GM23338 (cell line): ENCODE measurements at regions not wholly inside any gene's neighbourhood (a gene's known extent, or its start where the extent isn't known, plus 50 kb on each side); places are given as distances from the start of the nearest gene placed in this dataset.
A peak's percentile ranks its signal among the peaks of the same experiment; 100 is the strongest.

Source experiments
- ATAC-seq: fragments of 200-7000 bp; cut with Tn5 transposase; 3 replicates; pipeline ENCODE4 v1.9.1; 2020
- DNase-seq: peaks from one replicate; pipeline ENCODE4 v3.0.0-alpha.2; 2015; ENCODE audit warnings: low spot score
- H2AFZ ChIP-seq: fragments of 200-600 bp; sonication (generic); 2 replicates; pipeline ENCODE4 v1.8.0; 2016; ENCODE audit warnings: antibody characterized with exemption, mild to moderate bottlenecking, moderate library complexity
- H3F3A ChIP-seq: fragments of 200-600 bp; sonication (generic); replicated peaks from 2 replicates; pipeline ENCODE4 v1.8.0; 2017; ENCODE audit warnings: antibody characterized with exemption, mixed run types, low read depth
- H3K27ac ChIP-seq: fragments of 200-600 bp; sonication (generic); 2 replicates; pipeline ENCODE4 v1.6.1; 2016; ENCODE audit warnings: low read depth
- H3K27me3 ChIP-seq: fragments of 200-600 bp; sonication (generic); 2 replicates; pipeline ENCODE4 v1.8.0; 2016; ENCODE audit warnings: mild to moderate bottlenecking, mixed run types, moderate library complexity; ENCODE audit not compliant: insufficient read depth
- H3K36me3 ChIP-seq: fragments of 200-600 bp; sonication (generic); 2 replicates; pipeline ENCODE4 v1.8.0; 2016; ENCODE audit warnings: mild to moderate bottlenecking; ENCODE audit not compliant: insufficient read depth
- H3K4me1 ChIP-seq: fragments of 200-600 bp; sonication (generic); 2 replicates; pipeline ENCODE4 v1.8.0; 2016; ENCODE audit warnings: mild to moderate bottlenecking, moderate library complexity; ENCODE audit not compliant: insufficient read depth
- H3K4me2 ChIP-seq: fragments of 200-600 bp; sonication (generic); 2 replicates; pipeline ENCODE4 v1.7.1; 2017; ENCODE audit warnings: mixed run types
- H3K4me3 ChIP-seq: fragments of 200-600 bp; sonication (generic); 2 replicates; pipeline ENCODE4 v1.6.1; 2016; ENCODE audit warnings: mixed run types
- H3K79me2 ChIP-seq: fragments of 200-600 bp; sonication (generic); replicated peaks from 2 replicates; pipeline ENCODE4 v1.8.0; 2017; ENCODE audit warnings: mild to moderate bottlenecking; ENCODE audit not compliant: insufficient read depth
- H3K9me2 ChIP-seq: fragments of 200-600 bp; sonication (generic); 2 replicates; pipeline ENCODE4 v1.8.0; 2017; ENCODE audit not compliant: insufficient read depth
- H4K20me1 ChIP-seq: fragments of 200-600 bp; sonication (generic); replicated peaks from 2 replicates; pipeline ENCODE4 v1.8.0; 2017; ENCODE audit warnings: mild to moderate bottlenecking; ENCODE audit not compliant: insufficient read depth
- H3K27ac Mint-ChIP-seq: 2 replicates; pipeline ENCODE4 v1.8.0; 2020; ENCODE audit warnings: inconsistent platforms, mild to moderate bottlenecking, moderate library complexity, mixed read lengths
- H3K27me3 Mint-ChIP-seq: 3 replicates; pipeline ENCODE4 v1.8.0; 2022; ENCODE audit warnings: low read depth, mild to moderate bottlenecking, moderate library complexity, mixed read lengths, inconsistent platforms; ENCODE audit not compliant: insufficient read depth, poor library complexity
- H3K36me3 Mint-ChIP-seq: 3 replicates; pipeline ENCODE4 v1.8.0; 2021; ENCODE audit warnings: low read depth, mild to moderate bottlenecking, inconsistent platforms, moderate library complexity, mixed read lengths
- H3K4me1 Mint-ChIP-seq: 3 replicates; pipeline ENCODE4 v1.8.0; 2020; ENCODE audit warnings: mild to moderate bottlenecking, inconsistent platforms, mixed read lengths
- H3K4me3 Mint-ChIP-seq: 3 replicates; pipeline ENCODE4 v1.8.0; 2021; ENCODE audit warnings: moderate library complexity, mild to moderate bottlenecking, inconsistent platforms, mixed read lengths
- H3K9me3 Mint-ChIP-seq: 3 replicates; pipeline ENCODE4 v1.8.0; 2020; ENCODE audit warnings: moderate library complexity, mild to moderate bottlenecking, inconsistent platforms, mixed read lengths
- CREB1 ChIP-seq: fragments of 250-450 bp; sonication (Bioruptor Pico); IDR thresholded peaks from 2 replicates; pipeline ENCODE4 v1.5.0; 2020; ENCODE audit warnings: low read depth, mild to moderate bottlenecking, moderate library complexity
- CTCF ChIP-seq, 2 experiments: fragments of 200-600 bp in 1 of 2; sonication (generic) in 1 of 2; conservative IDR thresholded peaks; 2 replicates each; pipeline versions ENCODE4 v1.5.1 to v1.6.1; 2016 to 2017; ENCODE audit warnings: antibody characterized with exemption in 2 of 2, low read depth in 2 of 2, mild to moderate bottlenecking in 2 of 2, moderate library complexity in 1 of 2
- EZH2 ChIP-seq: fragments of 200-600 bp; sonication (generic); IDR thresholded peaks from one replicate; pipeline ENCODE4 v1.8.0; 2017; ENCODE audit warnings: antibody characterized with exemption, mild to moderate bottlenecking, low read depth; ENCODE audit not compliant: unreplicated experiment
- EZH2phosphoT487 ChIP-seq: fragments of 200-600 bp; sonication (generic); IDR thresholded peaks from one replicate; pipeline ENCODE4 v1.8.1; 2018; ENCODE audit warnings: antibody characterized with exemption; ENCODE audit not compliant: unreplicated experiment
- JUNB ChIP-seq: IDR thresholded peaks from one replicate; pipeline ENCODE4 v1.6.1; 2016; ENCODE audit warnings: antibody characterized with exemption; ENCODE audit not compliant: unreplicated experiment
- NANOG ChIP-seq: IDR thresholded peaks from 2 replicates; pipeline ENCODE4 v1.6.1; 2016; ENCODE audit warnings: antibody characterized with exemption, borderline replicate concordance
- POLR2AphosphoS5 ChIP-seq: IDR thresholded peaks from 2 replicates; pipeline ENCODE4 v1.6.1; 2016; ENCODE audit warnings: antibody characterized with exemption, low read depth
- STAT1 ChIP-seq: IDR thresholded peaks from one replicate; pipeline ENCODE4 v1.6.1; 2016; ENCODE audit warnings: antibody characterized with exemption; ENCODE audit not compliant: unreplicated experiment
- ZNF114 ChIP-seq: fragments of 250-450 bp; sonication (Bioruptor Pico); IDR thresholded peaks from 2 replicates; pipeline ENCODE4 v1.5.0; 2020; ENCODE audit warnings: mild to moderate bottlenecking, moderate library complexity
- ZNF331 ChIP-seq: fragments of 250-450 bp; sonication (Bioruptor Pico); IDR thresholded peaks from 2 replicates; pipeline ENCODE4 v1.5.0; 2020; ENCODE audit warnings: low read depth, mild to moderate bottlenecking, moderate library complexity
- TF ChIP-seq, protein P1 (sequence below): IDR thresholded peaks from one replicate; pipeline ENCODE4 v1.6.1; 2018; ENCODE audit warnings: antibody characterized with exemption; ENCODE audit not compliant: unreplicated experiment
- TF ChIP-seq, protein P2 (sequence below): fragments of 250-450 bp; sonication (Bioruptor Pico); IDR thresholded peaks from 2 replicates; pipeline ENCODE4 v1.5.0; 2020; ENCODE audit warnings: mild to moderate bottlenecking, moderate library complexity
- TF ChIP-seq, protein P3 (sequence below): IDR thresholded peaks from 2 replicates; pipeline ENCODE4 v1.6.1; 2016; ENCODE audit warnings: antibody characterized with exemption

- no peak overlapping the region for H3K27ac ChIP-seq
- H3K27ac Mint-ChIP-seq, result peak overlapping the region; percentile 40; the same call in 1 of the 2 replicates
- DNase-seq, result peak; percentile 19
Measured at GRCh38 chr12:115519359-115519758, 758.1 kb downstream of the MED13L start.

More at GRCh38 chr12:115519359-115519758, 758.1 kb downstream of the MED13L start:
- no peaks in the 10 kb centered on the region for H4K20me1 ChIP-seq
- TF ChIP-seq POLR2AphosphoS5 (no peak), EZH2 (no peak), CREB1 (CRISPR knock-in tag) (no peak), STAT1 (no peak), ZNF114 (CRISPR knock-in tag) (no peak), JUNB (no peak), CTCF (conservative IDR thresholded peaks at IDR 0.05; ENCODE audit: low read depth in 2 of 2) (no peak), ZNF331 (CRISPR knock-in tag) (no peak), NANOG (no peak), EZH2phosphoT487 (no peak)
- TF ChIP-seq, protein P1, sequence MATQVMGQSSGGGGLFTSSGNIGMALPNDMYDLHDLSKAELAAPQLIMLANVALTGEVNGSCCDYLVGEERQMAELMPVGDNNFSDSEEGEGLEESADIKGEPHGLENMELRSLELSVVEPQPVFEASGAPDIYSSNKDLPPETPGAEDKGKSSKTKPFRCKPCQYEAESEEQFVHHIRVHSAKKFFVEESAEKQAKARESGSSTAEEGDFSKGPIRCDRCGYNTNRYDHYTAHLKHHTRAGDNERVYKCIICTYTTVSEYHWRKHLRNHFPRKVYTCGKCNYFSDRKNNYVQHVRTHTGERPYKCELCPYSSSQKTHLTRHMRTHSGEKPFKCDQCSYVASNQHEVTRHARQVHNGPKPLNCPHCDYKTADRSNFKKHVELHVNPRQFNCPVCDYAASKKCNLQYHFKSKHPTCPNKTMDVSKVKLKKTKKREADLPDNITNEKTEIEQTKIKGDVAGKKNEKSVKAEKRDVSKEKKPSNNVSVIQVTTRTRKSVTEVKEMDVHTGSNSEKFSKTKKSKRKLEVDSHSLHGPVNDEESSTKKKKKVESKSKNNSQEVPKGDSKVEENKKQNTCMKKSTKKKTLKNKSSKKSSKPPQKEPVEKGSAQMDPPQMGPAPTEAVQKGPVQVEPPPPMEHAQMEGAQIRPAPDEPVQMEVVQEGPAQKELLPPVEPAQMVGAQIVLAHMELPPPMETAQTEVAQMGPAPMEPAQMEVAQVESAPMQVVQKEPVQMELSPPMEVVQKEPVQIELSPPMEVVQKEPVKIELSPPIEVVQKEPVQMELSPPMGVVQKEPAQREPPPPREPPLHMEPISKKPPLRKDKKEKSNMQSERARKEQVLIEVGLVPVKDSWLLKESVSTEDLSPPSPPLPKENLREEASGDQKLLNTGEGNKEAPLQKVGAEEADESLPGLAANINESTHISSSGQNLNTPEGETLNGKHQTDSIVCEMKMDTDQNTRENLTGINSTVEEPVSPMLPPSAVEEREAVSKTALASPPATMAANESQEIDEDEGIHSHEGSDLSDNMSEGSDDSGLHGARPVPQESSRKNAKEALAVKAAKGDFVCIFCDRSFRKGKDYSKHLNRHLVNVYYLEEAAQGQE, result no peak
- TF ChIP-seq, protein P2, sequence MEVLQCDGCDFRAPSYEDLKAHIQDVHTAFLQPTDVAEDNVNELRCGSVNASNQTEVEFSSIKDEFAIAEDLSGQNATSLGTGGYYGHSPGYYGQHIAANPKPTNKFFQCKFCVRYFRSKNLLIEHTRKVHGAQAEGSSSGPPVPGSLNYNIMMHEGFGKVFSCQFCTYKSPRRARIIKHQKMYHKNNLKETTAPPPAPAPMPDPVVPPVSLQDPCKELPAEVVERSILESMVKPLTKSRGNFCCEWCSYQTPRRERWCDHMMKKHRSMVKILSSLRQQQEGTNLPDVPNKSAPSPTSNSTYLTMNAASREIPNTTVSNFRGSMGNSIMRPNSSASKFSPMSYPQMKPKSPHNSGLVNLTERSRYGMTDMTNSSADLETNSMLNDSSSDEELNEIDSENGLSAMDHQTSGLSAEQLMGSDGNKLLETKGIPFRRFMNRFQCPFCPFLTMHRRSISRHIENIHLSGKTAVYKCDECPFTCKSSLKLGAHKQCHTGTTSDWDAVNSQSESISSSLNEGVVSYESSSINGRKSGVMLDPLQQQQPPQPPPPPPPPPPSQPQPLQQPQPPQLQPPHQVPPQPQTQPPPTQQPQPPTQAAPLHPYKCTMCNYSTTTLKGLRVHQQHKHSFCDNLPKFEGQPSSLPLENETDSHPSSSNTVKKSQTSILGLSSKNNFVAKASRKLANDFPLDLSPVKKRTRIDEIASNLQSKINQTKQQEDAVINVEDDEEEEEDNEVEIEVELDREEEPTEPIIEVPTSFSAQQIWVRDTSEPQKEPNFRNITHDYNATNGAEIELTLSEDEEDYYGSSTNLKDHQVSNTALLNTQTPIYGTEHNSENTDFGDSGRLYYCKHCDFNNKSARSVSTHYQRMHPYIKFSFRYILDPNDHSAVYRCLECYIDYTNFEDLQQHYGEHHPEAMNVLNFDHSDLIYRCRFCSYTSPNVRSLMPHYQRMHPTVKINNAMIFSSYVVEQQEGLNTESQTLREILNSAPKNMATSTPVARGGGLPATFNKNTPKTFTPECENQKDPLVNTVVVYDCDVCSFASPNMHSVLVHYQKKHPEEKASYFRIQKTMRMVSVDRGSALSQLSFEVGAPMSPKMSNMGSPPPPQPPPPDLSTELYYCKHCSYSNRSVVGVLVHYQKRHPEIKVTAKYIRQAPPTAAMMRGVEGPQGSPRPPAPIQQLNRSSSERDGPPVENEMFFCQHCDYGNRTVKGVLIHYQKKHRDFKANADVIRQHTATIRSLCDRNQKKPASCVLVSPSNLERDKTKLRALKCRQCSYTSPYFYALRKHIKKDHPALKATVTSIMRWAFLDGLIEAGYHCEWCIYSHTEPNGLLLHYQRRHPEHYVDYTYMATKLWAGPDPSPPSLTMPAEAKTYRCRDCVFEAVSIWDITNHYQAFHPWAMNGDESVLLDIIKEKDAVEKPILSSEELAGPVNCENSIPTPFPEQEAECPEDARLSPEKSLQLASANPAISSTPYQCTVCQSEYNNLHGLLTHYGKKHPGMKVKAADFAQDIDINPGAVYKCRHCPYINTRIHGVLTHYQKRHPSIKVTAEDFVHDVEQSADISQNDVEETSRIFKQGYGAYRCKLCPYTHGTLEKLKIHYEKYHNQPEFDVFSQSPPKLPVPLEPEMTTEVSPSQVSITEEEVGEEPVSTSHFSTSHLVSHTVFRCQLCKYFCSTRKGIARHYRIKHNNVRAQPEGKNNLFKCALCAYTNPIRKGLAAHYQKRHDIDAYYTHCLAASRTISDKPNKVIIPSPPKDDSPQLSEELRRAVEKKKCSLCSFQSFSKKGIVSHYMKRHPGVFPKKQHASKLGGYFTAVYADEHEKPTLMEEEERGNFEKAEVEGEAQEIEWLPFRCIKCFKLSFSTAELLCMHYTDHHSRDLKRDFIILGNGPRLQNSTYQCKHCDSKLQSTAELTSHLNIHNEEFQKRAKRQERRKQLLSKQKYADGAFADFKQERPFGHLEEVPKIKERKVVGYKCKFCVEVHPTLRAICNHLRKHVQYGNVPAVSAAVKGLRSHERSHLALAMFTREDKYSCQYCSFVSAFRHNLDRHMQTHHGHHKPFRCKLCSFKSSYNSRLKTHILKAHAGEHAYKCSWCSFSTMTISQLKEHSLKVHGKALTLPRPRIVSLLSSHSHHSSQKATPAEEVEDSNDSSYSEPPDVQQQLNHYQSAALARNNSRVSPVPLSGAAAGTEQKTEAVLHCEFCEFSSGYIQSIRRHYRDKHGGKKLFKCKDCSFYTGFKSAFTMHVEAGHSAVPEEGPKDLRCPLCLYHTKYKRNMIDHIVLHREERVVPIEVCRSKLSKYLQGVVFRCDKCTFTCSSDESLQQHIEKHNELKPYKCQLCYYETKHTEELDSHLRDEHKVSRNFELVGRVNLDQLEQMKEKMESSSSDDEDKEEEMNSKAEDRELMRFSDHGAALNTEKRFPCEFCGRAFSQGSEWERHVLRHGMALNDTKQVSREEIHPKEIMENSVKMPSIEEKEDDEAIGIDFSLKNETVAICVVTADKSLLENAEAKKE (CRISPR knock-in tag), result no peak
- TF ChIP-seq, protein P3, sequence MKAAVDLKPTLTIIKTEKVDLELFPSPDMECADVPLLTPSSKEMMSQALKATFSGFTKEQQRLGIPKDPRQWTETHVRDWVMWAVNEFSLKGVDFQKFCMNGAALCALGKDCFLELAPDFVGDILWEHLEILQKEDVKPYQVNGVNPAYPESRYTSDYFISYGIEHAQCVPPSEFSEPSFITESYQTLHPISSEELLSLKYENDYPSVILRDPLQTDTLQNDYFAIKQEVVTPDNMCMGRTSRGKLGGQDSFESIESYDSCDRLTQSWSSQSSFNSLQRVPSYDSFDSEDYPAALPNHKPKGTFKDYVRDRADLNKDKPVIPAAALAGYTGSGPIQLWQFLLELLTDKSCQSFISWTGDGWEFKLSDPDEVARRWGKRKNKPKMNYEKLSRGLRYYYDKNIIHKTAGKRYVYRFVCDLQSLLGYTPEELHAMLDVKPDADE, result no peak
- H3K27me3 Mint-ChIP-seq, result no peaks in the 10 kb centered on the region
- peak overlapping the region; percentile 94 for H2AFZ ChIP-seq
- H3K4me3 Mint-ChIP-seq, result no peak overlapping the region
- H3F3A ChIP-seq, result no peaks in the 10 kb centered on the region
- H3K9me2 ChIP-seq, result no peaks in the 10 kb centered on the region; the same call in 1 of the 2 replicates
- ATAC-seq, result peak; percentile 75
- no peaks in the 10 kb centered on the region for H3K79me2 ChIP-seq
- H3K4me1 Mint-ChIP-seq, result peaks cover 15% of the 10 kb centered on the region
- H3K36me3 ChIP-seq, result no peaks in the 10 kb centered on the region
- peak overlapping the region; percentile 34 for H3K4me2 ChIP-seq
- peaks cover 29% of the 10 kb centered on the region for H3K9me3 Mint-ChIP-seq
- no peaks in the 10 kb centered on the region for H3K27me3 ChIP-seq
- H3K4me3 ChIP-seq, result no peak overlapping the region
- H3K4me1 ChIP-seq, result peaks cover 4% of the 10 kb centered on the region; the same call in 1 of the 2 replicates
- peaks cover 12% of the 10 kb centered on the region; the same call in 2 of the 3 replicates for H3K36me3 Mint-ChIP-seq
